B cell (primary cell): ENCODE measurements at regions not wholly inside any gene's neighbourhood (a gene's known extent, or its start where the extent isn't known, plus 50 kb on each side); places are given as distances from the start of the nearest gene placed in this dataset.

Source experiments
- ATAC-seq: fragments of 200-7000 bp; cut with Tn5 transposase; one replicate; pipeline ENCODE4 v1.10.0; 2021; ENCODE audit warnings: low read depth, mild to moderate bottlenecking, moderate number of reproducible peaks, moderate library complexity
- CTCF ChIA-PET: fragments of 350-600 bp; sonication (Branson Sonifier 250); formaldehyde crosslinking; loops from one replicate; lab custom pipeline; 2021; ENCODE audit warnings: antibody characterized with exemption, inconsistent platforms; lab: Charles Lee
- POLR2A ChIA-PET: fragments of 350-600 bp; sonication (Branson Sonifier 250); formaldehyde crosslinking; loops from one replicate; lab custom pipeline; 2021; ENCODE audit warnings: antibody characterized with exemption; lab: Charles Lee
- DNase-seq: peaks from one replicate; pipeline ENCODE4 v3.0.0; 2013
- H2AFZ ChIP-seq: 2 replicates; pipeline ENCODE4 v1.6.1; 2012; ENCODE audit warnings: mild to moderate bottlenecking, low read depth, low read length; ENCODE audit not compliant: insufficient read depth, poor library complexity, severe bottlenecking
- H3K27ac ChIP-seq, 2 donors: 1 replicate in 1 of 2; 2 replicates in 1 of 2; pipeline ENCODE4 v1.5.1; 2012 to 2013; ENCODE audit warnings: low read length in 2 of 2, mild to moderate bottlenecking in 2 of 2, moderate library complexity in 1 of 2
- H3K27me3 ChIP-seq, 4 experiments: fragments of 200-600 bp in 1 of 4; sonication (generic) in 1 of 4; replicated peaks in 1 of 4; 1 replicate in 2 of 4; 2 replicates in 2 of 4; pipeline versions ENCODE4 v1.6.1 to v1.7.0; 2013 to 2016; ENCODE audit warnings: low read length in 3 of 4, mild to moderate bottlenecking in 2 of 4, mixed read lengths in 1 of 4, moderate library complexity in 1 of 4; ENCODE audit not compliant: insufficient read depth in 4 of 4, control insufficient read depth in 3 of 4; ENCODE audit errors: control extremely low read depth in 1 of 4
- H3K36me3 ChIP-seq, 2 experiments: replicated peaks in 1 of 2; 1 replicate in 1 of 2; 2 replicates in 1 of 2; pipeline versions ENCODE4 v1.6.1 to v1.7.1; 2013; ENCODE audit warnings: low read length in 1 of 2; ENCODE audit not compliant: insufficient read depth in 2 of 2, control insufficient read depth in 1 of 2; ENCODE audit errors: control extremely low read depth in 1 of 2, extremely low read depth in 1 of 2
- H3K4me1 ChIP-seq, 2 donors: fragments of 200-600 bp in 1 of 2; sonication (generic) in 1 of 2; 1 replicate in 1 of 2; 2 replicates in 1 of 2; pipeline versions ENCODE4 v1.5.1 to v1.6.1; 2013 to 2017; ENCODE audit warnings: low read length in 2 of 2; ENCODE audit not compliant: control insufficient read depth in 2 of 2, insufficient read depth in 2 of 2
- H3K4me2 ChIP-seq: replicated peaks from 2 replicates; pipeline ENCODE3; 2012; ENCODE audit warnings: mild to moderate bottlenecking, low read depth, low read length; ENCODE audit not compliant: poor library complexity, severe bottlenecking
- H3K4me3 ChIP-seq, 5 experiments: fragments of 200-600 bp in 1 of 5; sonication (generic) in 1 of 5; 1 replicate in 3 of 5; 2 replicates in 2 of 5; pipeline versions ENCODE4 v1.5.1 to v1.7.0; 2011 to 2016; ENCODE audit warnings: low read length in 4 of 5, mild to moderate bottlenecking in 4 of 5, low read depth in 2 of 5, control low read depth in 1 of 5, moderate library complexity in 1 of 5; ENCODE audit not compliant: insufficient read depth in 1 of 5; ENCODE audit errors: control extremely low read depth in 1 of 5, extremely low read depth in 1 of 5
- H3K79me2 ChIP-seq: fragments of 200-600 bp; sonication (generic); one replicate; pipeline ENCODE4 v1.6.0; 2016; ENCODE audit warnings: low read length; ENCODE audit not compliant: control insufficient read depth, insufficient read depth
- H3K9ac ChIP-seq: fragments of 200-600 bp; sonication (generic); 2 replicates; pipeline ENCODE4 v1.6.1; 2017; ENCODE audit warnings: mild to moderate bottlenecking, low read length, moderate library complexity
- H3K9me3 ChIP-seq, 3 donors: one replicate each; pipeline versions ENCODE4 v1.6.1 to v1.7.1; 2013; ENCODE audit warnings: low read length in 2 of 3; ENCODE audit not compliant: control insufficient read depth in 2 of 3, insufficient read depth in 1 of 3; ENCODE audit errors: control extremely low read depth in 1 of 3
- H4K20me1 ChIP-seq: 2 replicates; pipeline ENCODE4 v1.6.0; 2012; ENCODE audit warnings: mild to moderate bottlenecking, low read length; ENCODE audit not compliant: insufficient read depth, control insufficient read depth, poor library complexity, severe bottlenecking
- H3K27ac Mint-ChIP-seq: one replicate; pipeline ENCODE4 v1.8.0; 2021; ENCODE audit warnings: mixed read lengths
- H3K27me3 Mint-ChIP-seq: one replicate; pipeline ENCODE4 v1.8.0; 2021; ENCODE audit warnings: mixed read lengths
- H3K4me1 Mint-ChIP-seq: one replicate; pipeline ENCODE4 v1.8.0; 2021; ENCODE audit warnings: mixed read lengths
- H3K4me3 Mint-ChIP-seq: one replicate; pipeline ENCODE4 v1.8.0; 2021; ENCODE audit warnings: mixed read lengths
- H3K9me3 Mint-ChIP-seq: one replicate; pipeline ENCODE4 v1.8.0; 2022; ENCODE audit warnings: mixed read lengths; ENCODE audit not compliant: insufficient read depth
- CTCF ChIP-seq: fragments of 200-600 bp; IDR thresholded peaks from one replicate; pipeline ENCODE4 v1.8.0; 2022; ENCODE audit warnings: antibody characterized with exemption, mild to moderate bottlenecking
- EZH2 ChIP-seq: IDR thresholded peaks from 2 replicates; pipeline ENCODE4 v1.6.1; 2012; ENCODE audit warnings: borderline replicate concordance, low read depth, mild to moderate bottlenecking, moderate library complexity, low read length; ENCODE audit not compliant: insufficient read depth, poor library complexity, severe bottlenecking
- WGBS: methylation state at CpG from one replicate; pipeline ENCODE4 v1.1.5; 2013; ENCODE audit warnings: missing lambda C conversion rate; ENCODE audit not compliant: insufficient coverage; 5-methylcytosine and 5-hydroxymethylcytosine counted together
- intact Hi-C: fragments of 100-400 bp; cut with micrococcal nuclease; formaldehyde crosslinking; loops from one replicate; pipeline ENCODE4 v1.10.0; 2022

GRCh38 chr14:45381091-45381490 lies 128.1 kb upstream of the MIS18BP1 start:
- H3K27me3 ChIP-seq: no peaks in the 10 kb centered on the region
- DNase-seq (no peak), ATAC-seq (no peak)
- no peaks in the 10 kb centered on the region for H4K20me1 ChIP-seq
- no peak overlapping the region for H3K27ac ChIP-seq
- TF ChIP-seq EZH2: no peak
- Mint-ChIP-seq H3K27me3 (no peaks in the 10 kb centered on the region), H3K4me1 (no peaks in the 10 kb centered on the region), H3K4me3 (no peak overlapping the region), H3K9me3 (no peaks in the 10 kb centered on the region), H3K27ac (no peak overlapping the region)
- no peak overlapping the region for H3K4me2 ChIP-seq
- no peaks in the 10 kb centered on the region for H3K79me2 ChIP-seq
- H3K9ac ChIP-seq: no peak overlapping the region
- no peak overlapping the region for H3K4me3 ChIP-seq
- POLR2A ChIA-PET: no interaction called here
- intact Hi-C loops: no loop called here
- CTCF ChIA-PET: no interaction called here
- H2AFZ ChIP-seq: no peak overlapping the region
- no peaks in the 10 kb centered on the region for H3K4me1 ChIP-seq
- no peaks in the 10 kb centered on the region for H3K36me3 ChIP-seq
- WGBS: 43% methylated on average over 1 of the region's 2 CpGs
- no peaks in the 10 kb centered on the region for H3K9me3 ChIP-seq

- no peak for ATAC-seq
- Histone ChIP-seq H3K27ac (no peak overlapping the region), H3K4me2 (no peak overlapping the region), H3K4me3 (no peak overlapping the region), H4K20me1 (no peaks in the 10 kb centered on the region), H3K9ac (no peak overlapping the region), H3K79me2 (no peaks in the 10 kb centered on the region), H3K9me3 (no peaks in the 10 kb centered on the region), H3K27me3 (no peaks in the 10 kb centered on the region), H2AFZ (no peak overlapping the region), H3K4me1 (no peaks in the 10 kb centered on the region), H3K36me3 (no peaks in the 10 kb centered on the region)
- Mint-ChIP-seq H3K27me3 (no peaks in the 10 kb centered on the region), H3K4me3 (no peak overlapping the region), H3K9me3 (no peaks in the 10 kb centered on the region), H3K4me1 (no peaks in the 10 kb centered on the region), H3K27ac (no peak overlapping the region)
- ChIA-PET POLR2A (no interaction called here), CTCF (no interaction called here)
- no peak for DNase-seq
- TF ChIP-seq CTCF (no peak), EZH2 (no peak)
- no CpG with 5 or more reads among the region's 2 CpGs for WGBS
- intact Hi-C loops: no loop called here
Observed at GRCh38 chr14:45377166-45377565, 124.2 kb upstream of the MIS18BP1 start.
